Urinary bladder (tissue), 3 donors: ENCODE measurements at regions not wholly inside any gene's neighbourhood (a gene's known extent, or its start where the extent isn't known, plus 50 kb on each side); places are given as distances from the start of the nearest gene placed in this dataset.
"Not testable (repeated sequence)": the region's sequence is repeated elsewhere in the genome, so short reads cannot be mapped to it uniquely, and the experiment has no call there.

Experiments
- DNase-seq: peaks from one replicate; pipeline ENCODE4 v3.0.0-alpha.2; 2015; ENCODE audit errors: extremely low spot score
- H3K27ac ChIP-seq: one replicate; pipeline ENCODE4 v1.5.1; 2013; ENCODE audit warnings: low read depth, mild to moderate bottlenecking, moderate library complexity
- H3K36me3 ChIP-seq: one replicate; pipeline ENCODE4 v1.6.1; 2013; ENCODE audit warnings: mild to moderate bottlenecking, moderate library complexity; ENCODE audit not compliant: insufficient read depth
- H3K4me1 ChIP-seq: one replicate; pipeline ENCODE4 v1.6.1; 2013; ENCODE audit warnings: mild to moderate bottlenecking, moderate library complexity; ENCODE audit not compliant: insufficient read depth
- H3K4me3 ChIP-seq: one replicate; pipeline ENCODE4 v1.5.1; 2013; ENCODE audit warnings: low read depth, low read length
- WGBS: extraction: QIAGEN DNeasy Blood & Tissue Kit; methylation state at CpG from one replicate; pipeline ENCODE4 v1.1.7; 2013; 5-methylcytosine and 5-hydroxymethylcytosine counted together
- donor health status: healthy with polysubstance abuse.
- donor health status: healthy.

- WGBS, result 97% methylated on average over 3 of the region's 3 CpGs
- Histone ChIP-seq H3K27ac (no peak overlapping the region), H3K4me3 (no peak overlapping the region), H3K4me1 (no peaks in the 10 kb centered on the region), H3K36me3 (no peaks in the 10 kb centered on the region)
- DNase-seq, result no peak
Measured at GRCh38 chrX:13470685-13470977, 98.8 kb upstream of the EGFL6 start.

GRCh38 chrX:13469963-13470684 lies 99.3 kb upstream of the EGFL6 start:
- 75% methylated on average over 4 of the region's 4 CpGs for whole genome bisulfite sequencing
- no peaks in the 10 kb centered on the region for H3K4me1 ChIP-seq
- H3K4me3 ChIP-seq, result no peak overlapping the region
- no peak overlapping the region for H3K27ac ChIP-seq
- DNase-seq, result no peak
- H3K36me3 ChIP-seq, result no peaks in the 10 kb centered on the region

GRCh38 chrX:13468096-13468495 lies 101.3 kb upstream of the EGFL6 start:
- Histone ChIP-seq H3K4me1 (no peaks in the 10 kb centered on the region), H3K27ac (no peak overlapping the region), H3K36me3 (no peaks in the 10 kb centered on the region), H3K4me3 (no peak overlapping the region)
- 97% methylated on average over 4 of the region's 4 CpGs for WGBS
- no peak for DNase-seq

GRCh38 chrX:13467243-13467642 lies 102.2 kb upstream of the EGFL6 start:
- Histone ChIP-seq H3K27ac (no peak overlapping the region), H3K36me3 (no peaks in the 10 kb centered on the region), H3K4me1 (no peaks in the 10 kb centered on the region), H3K4me3 (no peak overlapping the region)
- 46% methylated on average over 1 of the region's 1 CpG for WGBS
- DNase-seq, result no peak

- Histone ChIP-seq H3K36me3 (no peaks in the 10 kb centered on the region), H3K27ac (no peak overlapping the region), H3K4me1 (no peaks in the 10 kb centered on the region), H3K4me3 (no peak overlapping the region)
- 97% methylated on average over 1 of the region's 1 CpG for WGBS
- no peak for DNase-seq
Measured at GRCh38 chrX:13464599-13465275, 104.7 kb upstream of the EGFL6 start.

- H3K4me3 ChIP-seq, result no peak overlapping the region
- H3K4me1 ChIP-seq, result no peaks in the 10 kb centered on the region
- DNase-seq, result no peak
- 43% methylated on average over 3 of the region's 3 CpGs for WGBS
- no peak overlapping the region for H3K27ac ChIP-seq
- H3K36me3 ChIP-seq, result no peaks in the 10 kb centered on the region
Measured at GRCh38 chrX:13463608-13464007, 105.8 kb upstream of the EGFL6 start.

- no peak overlapping the region for H3K4me3 ChIP-seq
- DNase-seq, result no peak
- no peak overlapping the region for H3K27ac ChIP-seq
- WGBS, result 59% methylated on average over 7 of the region's 7 CpGs
- no peaks in the 10 kb centered on the region for H3K4me1 ChIP-seq
- H3K36me3 ChIP-seq, result no peaks in the 10 kb centered on the region
Measured at GRCh38 chrX:13452283-13452682, 117.1 kb upstream of the EGFL6 start.

- DNase-seq, result no peak
- no peak overlapping the region for H3K27ac ChIP-seq
- no peak overlapping the region for H3K4me3 ChIP-seq
- no peaks in the 10 kb centered on the region for H3K36me3 ChIP-seq
- H3K4me1 ChIP-seq, result no peaks in the 10 kb centered on the region
Measured at GRCh38 chrX:13449441-13449840, 120.0 kb upstream of the EGFL6 start.

GRCh38 chrX:13448941-13449340 lies 120.5 kb upstream of the EGFL6 start:
- Histone ChIP-seq H3K4me3 (no peak overlapping the region), H3K27ac (no peak overlapping the region)
- 84% methylated on average over 2 of the region's 2 CpGs for WGBS

GRCh38 chrX:13441608-13442007 lies 121.8 kb upstream of the ATXN3L start:
- WGBS, result 98% methylated on average over 5 of the region's 5 CpGs

More at GRCh38 chrX:13448941-13449340, 120.5 kb upstream of the EGFL6 start:
- H3K36me3 ChIP-seq, result no peaks in the 10 kb centered on the region
- H3K4me1 ChIP-seq, result no peaks in the 10 kb centered on the region
- DNase-seq, result no peak

GRCh38 chrX:13440176-13440575 lies 120.3 kb upstream of the ATXN3L start:
- 86% methylated on average over 2 of the region's 2 CpGs for WGBS
- H3K27ac ChIP-seq, result no peak overlapping the region
- no peak overlapping the region for H3K4me3 ChIP-seq
- H3K36me3 ChIP-seq, result no peaks in the 10 kb centered on the region
- no peaks in the 10 kb centered on the region for H3K4me1 ChIP-seq
- DNase-seq, result no peak

More at GRCh38 chrX:13441608-13442007, 121.8 kb upstream of the ATXN3L start:
- not testable (repeated sequence) for H3K4me3 ChIP-seq, H3K27ac ChIP-seq, DNase-seq, H3K4me1 ChIP-seq, H3K36me3 ChIP-seq

GRCh38 chrX:13433298-13433605 lies 113.4 kb upstream of the ATXN3L start:
- DNase-seq, result no peak
- WGBS, result 20% methylated on average over 2 of the region's 2 CpGs
- no peaks in the 10 kb centered on the region for H3K4me1 ChIP-seq
- no peaks in the 10 kb centered on the region for H3K36me3 ChIP-seq
- no peak overlapping the region for H3K4me3 ChIP-seq
- H3K27ac ChIP-seq, result no peak overlapping the region

- 21% methylated on average over 4 of the region's 4 CpGs for WGBS
- Histone ChIP-seq H3K4me3 (no peak overlapping the region), H3K4me1 (no peaks in the 10 kb centered on the region), H3K27ac (no peak overlapping the region), H3K36me3 (no peaks in the 10 kb centered on the region)
- peak; percentile 52 for DNase-seq
Measured at GRCh38 chrX:13432414-13433297, 112.8 kb upstream of the ATXN3L start.
